Activated T-helper 1 cell treated with anti-CD3 and anti-CD28 coated beads, Interleukin-2, amount 50 U/mL, for 16 hours (primary cell): ENCODE measurements at regions not wholly inside any gene's neighbourhood (a gene's known extent, or its start where the extent isn't known, plus 50 kb on each side); places are given as distances from the start of the nearest gene placed in this dataset.

Experiments
- DNase-seq, 2 donors: peaks; one replicate each; pipeline ENCODE4 v3.0.0-alpha.2; 2020; ENCODE audit warnings: low read depth in 1 of 2, low spot score in 1 of 2

DNA sequence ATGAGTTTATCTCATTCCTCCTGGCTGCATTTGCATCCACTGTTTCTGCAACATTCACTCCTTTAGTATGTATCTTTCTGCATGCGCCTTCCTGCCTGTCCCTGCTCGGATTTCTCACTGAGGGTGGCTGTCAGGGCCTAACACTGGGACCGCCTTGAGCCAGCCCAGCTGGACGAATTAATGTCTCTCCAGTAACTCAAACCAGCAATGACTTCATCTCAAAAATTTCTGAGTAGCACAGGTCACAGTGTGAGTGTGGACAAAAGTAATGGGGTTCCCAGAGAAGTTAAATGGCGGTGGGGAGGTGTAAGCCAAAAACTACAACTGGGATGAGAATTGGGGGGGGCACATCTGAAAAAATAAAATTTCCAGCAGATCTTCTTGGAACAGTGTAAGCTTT, 444.0 kb upstream of the MGMT start:
- DNase-seq = no peak

DNA sequence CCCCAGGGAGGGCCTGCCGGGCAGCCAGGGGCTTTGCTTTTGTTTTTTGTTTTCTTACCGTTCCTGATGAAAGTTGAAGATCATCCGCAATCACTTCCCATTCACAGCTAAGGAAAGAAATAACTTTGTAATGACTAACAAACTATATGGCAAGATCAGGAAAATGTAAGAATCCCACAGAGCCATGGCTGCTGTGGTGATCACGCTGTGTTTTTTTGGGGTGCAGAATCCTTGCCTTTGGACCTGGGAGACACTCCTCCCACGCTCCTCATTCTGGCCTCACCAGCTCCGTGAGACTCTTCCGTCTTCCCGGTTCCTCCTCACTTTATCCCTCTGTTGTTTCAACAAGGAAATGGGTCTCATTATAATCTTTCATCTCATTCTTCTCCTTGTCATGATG, 443.0 kb upstream of the MGMT start:
- no peak for DNase-seq

DNA sequence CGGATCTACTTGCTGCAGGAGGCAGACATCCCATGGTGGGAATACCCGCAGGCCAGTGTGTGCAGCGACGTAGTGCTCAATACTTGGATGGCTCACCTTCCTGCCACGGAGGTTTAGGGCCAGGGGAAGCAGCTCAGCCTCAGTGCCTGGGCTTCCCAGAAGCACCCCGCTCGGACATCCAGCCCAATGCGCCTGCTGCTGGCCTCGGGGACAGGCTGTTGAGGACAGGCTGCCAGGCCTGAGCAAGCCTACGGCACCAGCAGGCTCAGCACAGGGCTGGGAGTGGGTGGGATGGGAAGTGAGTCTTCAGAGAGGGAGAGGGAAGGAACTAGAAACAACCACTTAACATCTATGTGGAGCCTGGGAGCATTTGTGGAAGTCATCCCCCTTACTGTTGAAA, 441.3 kb upstream of the MGMT start:
- no peak for DNase-seq

DNA sequence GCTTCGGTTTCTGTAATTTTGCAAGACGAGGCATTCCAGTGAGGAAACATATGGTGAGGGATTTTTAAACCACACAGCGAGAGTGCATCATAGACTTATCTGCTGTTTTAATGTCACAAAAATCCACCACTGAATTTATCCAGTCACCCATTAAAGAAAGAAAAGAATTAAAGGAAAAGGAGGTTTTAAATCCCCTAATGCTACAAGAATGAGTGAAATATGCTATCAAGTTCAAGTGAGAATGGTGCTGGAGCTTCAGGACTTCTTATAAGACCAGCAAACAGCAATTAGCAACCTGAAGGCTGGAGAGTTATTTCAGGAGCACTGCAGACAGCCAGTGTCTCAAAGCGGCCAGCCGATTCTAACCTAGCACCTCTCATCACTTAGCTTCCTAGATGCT, 439.1 kb upstream of the MGMT start:
- no peak for DNase-seq

DNA sequence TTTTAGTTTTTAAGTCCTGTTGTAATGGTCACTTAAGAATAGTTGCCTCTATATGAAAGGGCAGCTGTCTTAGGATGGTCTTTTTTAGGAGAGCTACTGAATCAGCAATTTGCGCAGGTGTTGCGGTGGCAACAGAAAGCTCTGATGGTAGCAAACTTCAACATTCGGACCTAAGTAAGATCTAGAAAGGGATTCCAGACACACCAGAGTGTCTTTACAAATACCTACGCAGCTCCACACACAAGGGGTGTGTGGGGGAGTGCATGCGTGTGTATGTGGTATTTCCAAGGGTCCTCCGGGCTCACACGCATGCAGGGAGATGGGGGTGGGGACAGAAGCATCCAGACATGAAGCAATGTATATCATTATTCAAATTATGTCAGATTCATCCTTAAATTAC, 438.6 kb upstream of the MGMT start:
- DNase-seq = no peak

DNA sequence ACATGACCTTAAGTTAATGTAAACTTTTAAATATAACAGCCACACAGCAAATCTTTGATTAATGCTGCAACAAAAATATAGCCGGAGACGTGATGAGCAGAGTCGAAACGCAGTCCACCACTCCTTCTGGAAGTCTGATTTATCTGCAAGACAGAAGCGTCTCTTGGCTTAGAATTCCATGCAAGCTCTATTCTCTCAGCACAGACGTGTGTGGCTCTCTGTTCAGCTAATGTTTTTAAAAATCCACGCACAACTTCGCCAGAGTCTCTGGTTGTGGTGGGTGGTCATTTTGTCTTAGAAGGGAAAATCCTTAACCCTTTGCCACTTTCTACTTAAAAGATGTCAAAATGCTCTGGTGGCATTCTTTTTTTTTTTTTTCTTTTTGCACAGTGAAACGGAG, 438.0 kb upstream of the MGMT start:
- DNase-seq = no peak

DNA sequence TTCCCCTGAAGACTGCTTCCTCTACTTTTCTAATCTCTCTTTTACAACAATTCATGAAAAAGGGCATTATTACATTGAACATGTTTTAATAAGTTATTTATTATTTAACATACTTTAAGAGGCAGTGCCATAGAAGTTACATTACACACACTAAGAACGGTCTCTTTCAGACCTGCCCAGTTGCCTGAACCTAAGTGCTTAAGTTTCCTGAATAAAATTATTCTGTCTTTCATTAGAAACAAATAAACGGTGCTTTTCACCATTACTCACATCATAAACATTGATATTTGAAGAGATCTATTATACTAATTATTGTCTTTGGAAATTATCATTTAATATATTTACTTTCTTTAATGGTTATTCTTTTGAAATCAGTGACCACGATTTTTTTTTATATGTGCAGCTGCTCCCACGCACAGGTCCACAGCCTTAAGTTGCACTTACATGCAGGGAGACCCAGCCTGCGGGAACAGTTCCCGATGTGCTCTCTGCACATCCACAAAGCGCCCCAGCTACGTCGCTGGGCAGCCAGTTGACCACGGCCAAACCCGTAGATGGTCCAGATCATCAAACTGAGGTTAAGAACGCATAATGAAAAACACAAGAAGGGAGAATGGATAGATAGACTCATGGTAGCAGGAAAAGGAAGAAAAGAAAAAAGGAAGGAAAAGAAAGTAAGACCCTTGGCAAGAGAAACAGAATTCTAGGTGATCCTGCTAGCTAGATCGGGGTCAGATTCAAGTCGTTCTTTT, 437.0 kb upstream of the MGMT start:
- no peak for DNase-seq

DNA sequence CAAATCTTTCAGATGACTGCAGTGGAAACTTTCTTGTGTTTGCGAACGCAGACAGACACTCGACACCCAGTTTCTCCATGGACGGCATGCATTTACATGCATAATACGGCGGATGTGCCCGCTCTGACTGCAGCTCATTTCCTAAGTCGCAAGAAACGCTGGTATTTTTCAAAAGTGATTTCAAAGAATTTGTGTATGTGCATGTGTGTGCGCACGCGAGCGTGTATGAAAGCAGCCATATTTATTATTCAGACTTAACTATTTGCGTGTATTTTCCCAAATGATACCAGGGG, 436.5 kb upstream of the MGMT start:
- DNase-seq = no peak

DNA sequence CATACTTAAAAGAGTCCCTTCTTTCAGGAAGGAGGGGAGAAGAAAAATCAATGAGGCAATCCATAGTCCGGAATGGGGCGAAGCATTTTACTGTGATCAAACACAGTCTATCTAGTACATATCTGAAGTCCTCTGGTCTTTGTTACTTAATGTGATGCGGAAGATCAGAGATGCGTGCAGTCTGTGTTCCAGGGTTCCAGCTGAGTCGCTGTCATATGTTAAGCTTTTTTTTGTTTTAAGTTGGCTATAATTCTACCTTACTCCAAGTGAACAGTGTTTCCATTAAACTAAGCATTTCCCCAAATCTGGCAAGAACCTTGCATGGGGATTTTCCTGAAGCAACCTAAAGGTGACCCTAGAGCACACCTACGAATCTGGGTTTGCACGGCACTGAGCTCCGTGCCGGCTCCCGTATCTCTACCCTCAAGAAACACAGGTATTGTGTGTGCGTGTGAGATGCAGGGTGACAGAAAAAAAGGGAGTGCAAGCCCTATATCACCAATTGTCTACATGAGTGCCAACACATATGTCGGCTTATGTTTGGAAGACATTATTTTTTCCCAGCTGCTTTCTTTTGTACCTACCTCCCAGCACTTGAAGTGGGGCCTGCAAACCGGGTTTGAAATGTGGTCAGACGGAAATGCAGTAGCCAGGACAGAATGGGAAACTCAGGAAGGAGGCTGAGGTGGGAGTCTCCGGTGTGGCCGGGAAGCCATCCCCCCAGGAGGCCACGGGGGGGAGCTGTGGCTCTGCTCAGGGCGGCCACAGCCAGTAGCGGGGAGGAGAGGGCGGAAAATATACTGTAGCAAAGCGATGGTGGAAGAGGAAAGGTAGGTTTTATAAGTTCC, 435.8 kb upstream of the MGMT start:
- no peak for DNase-seq

DNA sequence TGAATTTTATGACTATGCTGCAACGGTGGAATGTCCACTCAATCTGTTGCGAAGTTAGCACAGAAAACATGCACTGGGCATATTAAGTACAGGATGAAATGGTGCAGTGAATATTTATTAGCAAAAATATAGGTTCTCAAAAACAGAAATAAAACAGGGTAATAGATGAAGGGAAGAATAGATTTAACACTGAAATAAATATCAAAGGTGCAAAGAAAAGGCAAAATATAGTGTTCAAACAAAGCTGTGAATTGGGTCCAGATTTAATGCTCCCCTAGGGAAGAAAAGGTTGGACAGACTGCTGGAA, 435.2 kb upstream of the MGMT start:
- DNase-seq = no peak

DNA sequence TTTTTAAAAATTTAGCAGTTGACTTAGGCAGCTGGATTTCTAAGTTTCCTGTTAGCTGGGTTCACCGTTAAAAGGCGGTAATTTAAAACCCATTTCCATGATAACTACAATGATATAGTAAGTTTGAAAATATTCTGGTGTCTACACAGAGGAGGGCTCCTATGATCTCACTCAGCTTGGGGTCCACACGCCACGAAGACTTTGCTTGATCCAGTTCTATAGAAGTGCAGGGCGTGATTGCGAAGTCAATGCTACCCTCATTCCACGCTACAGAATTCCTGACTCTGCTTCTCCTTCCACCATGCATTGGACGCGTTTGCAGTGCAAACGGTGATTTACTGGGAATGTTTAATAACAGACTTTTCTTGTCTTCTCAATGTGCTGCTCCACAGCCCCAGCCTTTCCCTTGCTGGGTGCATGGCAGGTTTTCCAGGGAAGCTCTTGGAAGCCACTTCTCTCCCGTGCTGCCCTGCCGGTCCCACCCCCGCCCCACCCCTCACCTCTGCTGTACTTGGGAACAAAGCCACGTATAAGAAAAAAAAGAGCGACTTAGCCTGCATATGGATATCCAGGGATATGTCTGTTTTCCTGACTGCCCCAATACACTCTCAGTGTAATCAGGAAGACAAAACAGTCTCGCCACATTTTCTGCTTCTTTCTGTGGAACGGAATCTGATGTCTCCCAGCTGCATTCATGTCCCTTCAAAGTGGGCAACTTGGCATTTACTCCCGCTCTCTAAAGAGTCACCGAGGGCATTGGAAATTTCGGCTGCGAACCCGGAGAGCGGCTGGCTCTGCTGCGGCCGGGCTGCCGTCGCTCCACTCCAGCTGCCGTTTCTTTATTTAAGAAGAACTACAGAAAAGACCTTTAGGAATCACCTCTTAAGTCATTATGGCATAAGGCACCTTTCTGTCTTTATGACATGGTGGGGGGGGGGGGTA, 434.4 kb upstream of the MGMT start:
- no peak for DNase-seq

DNA sequence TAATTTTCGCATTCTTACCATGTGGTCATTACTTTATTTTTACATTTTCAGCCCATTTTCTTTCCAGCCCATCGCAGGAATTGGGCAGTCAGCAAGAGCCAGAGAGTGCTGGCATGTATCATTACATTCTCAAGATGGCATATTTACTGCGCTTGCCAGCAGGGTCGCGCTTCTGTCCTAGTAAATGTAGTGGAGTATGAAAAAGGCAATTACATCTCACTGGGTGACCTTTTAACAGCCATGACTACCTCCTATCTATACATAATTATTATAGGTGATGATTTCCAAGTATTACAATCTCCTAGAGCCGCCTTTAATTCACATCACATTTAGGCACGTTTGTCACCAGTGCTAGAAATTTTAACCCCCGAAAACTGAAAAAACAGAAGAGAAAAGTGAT, 433.7 kb upstream of the MGMT start:
- no peak for DNase-seq

DNA sequence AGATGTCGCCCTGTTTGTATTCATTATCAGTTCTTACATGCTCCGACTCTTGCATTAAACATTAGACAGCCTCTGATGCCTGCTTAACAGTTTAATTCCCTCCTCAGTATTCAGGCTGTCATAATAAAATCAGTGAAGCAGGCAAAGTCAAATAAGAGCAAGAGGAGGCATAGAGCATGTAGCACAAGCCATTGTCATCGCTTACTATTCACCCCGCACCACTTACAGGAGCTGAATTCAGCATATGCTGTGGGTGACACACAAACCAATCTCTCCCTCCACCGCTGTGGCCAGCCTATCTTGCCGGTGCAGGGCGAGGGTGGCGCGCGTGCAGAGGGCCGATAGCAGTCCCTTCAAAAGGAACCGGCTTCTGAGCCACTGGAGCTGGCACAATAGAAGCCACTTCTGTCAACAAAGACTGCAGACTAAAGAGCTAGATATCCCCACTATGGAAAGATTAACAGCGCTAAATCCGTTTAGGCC, 433.2 kb upstream of the MGMT start:
- DNase-seq = no peak

DNA sequence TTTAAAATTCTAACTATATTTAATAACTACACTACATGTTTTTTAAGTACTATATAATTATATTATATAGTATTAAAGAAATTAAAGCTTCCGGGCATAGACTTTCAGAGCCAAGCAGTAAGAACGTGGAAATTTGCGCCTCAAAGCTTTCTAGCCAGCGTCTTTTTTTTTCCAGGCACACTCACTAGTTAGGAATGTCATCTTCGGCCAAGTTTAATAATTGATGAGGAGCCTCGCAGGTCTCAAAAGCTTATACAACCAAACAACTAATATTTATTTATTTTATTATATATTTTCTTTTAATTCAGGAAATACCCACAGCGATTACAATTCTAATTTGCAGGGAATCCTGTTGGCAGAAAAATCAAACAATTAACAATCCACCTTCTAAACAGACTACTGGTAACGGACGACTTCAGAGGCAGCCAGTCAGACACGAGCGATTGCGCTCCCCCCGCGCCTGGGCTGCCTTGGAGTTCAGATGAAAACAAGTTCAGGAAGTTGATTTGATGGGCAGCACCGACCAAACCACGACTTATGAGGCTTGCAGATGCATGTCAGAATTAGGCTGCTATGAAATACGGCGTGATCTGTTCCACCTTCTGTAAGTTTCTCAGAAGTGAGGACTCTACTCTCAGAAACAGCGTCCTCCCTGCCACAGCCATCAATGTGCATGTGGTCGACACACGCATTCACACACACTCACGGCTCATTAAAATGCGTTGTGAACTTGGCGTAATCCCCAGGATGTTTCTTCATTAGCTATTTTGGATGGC, 431.8 kb upstream of the MGMT start:
- DNase-seq = no peak

DNA sequence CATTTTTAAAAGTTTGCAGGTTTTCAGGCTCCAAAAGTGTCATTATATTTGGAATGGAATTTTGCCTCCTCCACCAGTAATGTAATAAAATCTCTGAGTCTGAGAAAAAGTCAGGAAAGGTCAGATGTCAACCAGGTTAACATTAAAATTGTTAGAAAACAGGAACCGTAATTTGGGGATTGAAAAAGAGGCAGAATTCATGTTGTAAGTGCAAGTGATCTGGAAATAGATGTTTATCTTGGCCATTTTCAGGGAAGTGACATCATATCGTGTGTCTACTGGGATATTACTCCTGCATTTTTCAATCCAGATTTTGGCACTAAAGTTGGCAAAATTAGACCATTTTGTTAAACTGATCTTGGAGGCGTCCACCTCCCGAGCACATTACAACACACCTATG, 428.5 kb upstream of the MGMT start:
- no peak for DNase-seq

DNA sequence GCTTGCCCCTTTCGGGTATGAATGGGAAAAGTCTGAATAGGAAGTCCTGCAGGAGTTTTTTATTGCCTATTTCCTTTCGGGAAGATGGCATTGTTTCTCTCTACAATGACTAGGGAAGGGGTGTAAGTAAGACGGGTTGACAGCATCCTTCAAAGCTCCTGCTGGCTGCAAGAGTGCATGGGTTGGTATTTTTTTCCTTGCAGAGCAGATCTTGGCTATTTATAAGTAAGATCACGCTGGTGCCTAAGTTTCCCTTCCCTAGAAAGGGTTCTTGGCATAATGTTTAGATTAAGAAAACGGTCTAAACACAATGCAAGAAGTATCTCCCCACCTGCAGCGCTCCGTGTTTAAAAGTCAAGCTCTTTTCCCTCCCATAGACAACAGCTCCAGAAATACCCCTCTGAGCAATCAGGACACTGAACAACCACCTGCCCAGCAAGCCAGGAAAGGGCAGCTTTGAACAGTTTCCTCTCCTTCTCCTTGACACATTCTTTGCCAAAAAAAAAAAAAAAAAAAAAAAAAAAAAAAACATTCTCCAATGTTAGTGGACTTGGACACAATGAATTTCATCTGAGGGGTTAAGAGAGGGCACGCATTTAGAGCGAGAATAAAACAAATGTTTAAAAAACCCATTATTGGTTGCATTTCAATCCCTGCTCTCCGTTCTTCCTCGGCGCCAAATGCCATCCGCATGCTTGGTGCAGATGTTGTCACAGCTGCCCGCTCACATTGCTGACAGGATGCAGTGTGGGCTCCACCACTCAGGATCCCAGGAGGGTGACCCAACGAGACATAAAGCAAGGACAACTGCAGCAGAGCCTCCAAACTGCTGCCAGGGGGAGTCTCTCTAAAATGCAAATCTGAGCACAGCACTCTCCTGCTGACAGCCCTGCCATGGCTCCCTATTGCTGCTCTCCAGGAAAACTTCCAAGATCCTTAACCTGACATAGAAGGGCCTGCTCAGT, 427.4 kb upstream of the MGMT start:
- no peak for DNase-seq

DNA sequence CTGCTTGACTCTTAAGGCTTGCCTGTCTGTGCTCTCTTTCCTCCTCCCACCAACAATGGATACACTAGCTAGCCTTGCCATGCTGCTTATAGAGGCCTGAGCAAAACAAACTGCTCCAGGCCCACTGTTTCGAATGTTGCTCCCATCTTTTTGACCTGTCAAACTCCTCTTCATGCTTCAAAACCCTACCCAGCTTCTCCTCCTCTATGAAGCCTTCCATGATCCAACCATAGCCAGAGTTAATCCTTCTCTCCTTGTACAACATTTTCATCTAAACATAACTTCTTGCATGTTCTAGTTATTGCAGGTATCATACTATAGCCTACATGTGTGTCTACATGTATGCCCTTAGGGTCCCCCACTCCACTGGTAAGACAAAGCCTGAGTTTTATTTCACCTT, 426.7 kb upstream of the MGMT start:
- DNase-seq = no peak

DNA sequence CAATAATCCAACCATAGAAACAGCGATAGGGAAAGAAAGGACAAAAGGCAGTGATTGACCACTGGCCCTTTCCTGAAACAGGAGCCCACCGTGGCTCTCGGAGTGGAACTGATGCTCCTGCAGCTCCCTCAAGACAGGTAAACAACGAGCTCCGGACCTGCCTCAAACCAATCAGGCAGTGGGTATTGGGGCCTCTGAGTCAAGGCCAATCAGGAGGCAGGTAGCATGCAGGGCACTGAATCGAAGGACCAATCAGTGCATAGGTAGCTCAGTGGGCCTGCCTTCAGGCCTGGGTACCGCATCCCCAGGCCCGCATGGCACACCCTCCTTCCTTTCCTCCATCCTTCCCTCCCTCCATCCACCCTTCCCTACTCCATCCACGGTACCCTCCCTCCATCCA, 425.1 kb upstream of the MGMT start:
- no peak for DNase-seq

DNA sequence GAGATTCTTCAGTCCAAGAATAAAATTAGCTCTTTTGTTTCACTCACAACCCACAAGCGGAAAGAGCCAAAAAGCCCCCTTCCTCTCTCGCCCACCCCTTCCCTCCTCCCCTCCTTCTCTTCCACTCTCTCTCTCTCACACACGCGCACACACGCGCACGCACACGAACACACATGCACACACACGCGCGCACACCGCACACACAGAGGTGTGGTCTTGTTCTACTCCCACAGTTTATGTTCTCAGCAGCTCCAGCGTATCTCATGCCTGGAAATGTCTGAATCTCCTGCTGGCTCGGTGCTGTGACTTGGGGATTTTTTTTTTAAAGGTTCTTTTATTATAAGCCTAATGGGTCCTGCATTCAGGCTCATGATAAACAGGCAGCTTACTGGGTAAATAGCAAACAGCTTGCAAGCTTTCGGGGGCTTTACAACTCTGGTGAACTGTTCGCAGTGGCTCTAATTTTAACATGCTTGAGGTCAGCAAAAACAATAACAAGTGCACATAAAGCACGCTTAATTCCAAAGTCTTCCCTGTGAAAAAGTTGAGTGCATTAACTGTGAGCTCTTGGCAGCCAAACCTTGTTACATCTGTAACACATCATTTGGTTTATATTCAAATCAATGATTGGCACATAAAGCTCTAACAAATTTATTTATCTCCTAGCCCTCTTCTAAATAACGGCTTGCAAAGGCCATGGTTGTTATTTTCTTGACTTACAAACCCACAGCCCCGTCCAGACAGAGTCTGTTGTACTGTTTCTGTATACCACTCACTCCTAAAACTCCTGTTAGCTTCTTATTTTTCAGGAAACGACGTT, 424.1 kb upstream of the MGMT start:
- DNase-seq = no peak
